ENCODE measurements at regions not wholly inside any gene's neighbourhood (a gene's known extent, or its start where the extent isn't known, plus 50 kb on each side); places are given as distances from the start of the nearest gene placed in this dataset.

DNA sequence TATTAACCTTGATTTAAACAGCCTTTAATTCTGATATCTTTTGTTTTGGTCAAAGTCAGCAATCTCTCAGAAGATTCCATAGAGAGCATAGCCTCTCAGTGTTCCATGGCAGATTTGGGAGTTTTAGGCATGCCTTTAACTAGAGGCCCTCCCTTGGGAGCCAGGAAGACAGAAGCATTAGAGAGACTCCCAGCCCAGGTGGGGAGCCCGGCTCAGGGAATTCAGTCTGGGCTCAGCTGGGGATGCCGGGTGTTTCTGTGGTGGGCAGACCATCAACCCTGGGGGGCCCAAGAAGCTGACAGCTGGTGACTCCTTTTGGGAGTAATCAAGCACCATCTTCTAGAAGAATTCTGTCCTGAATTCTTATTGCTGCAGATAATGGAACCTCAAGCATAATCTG is 99.7 kb upstream of the CELF4 start:
- H3K27me3 Mint-ChIP-seq (ENCODE audit: insufficient read depth, low read depth, poor library complexity) = peaks cover 3% of the 10 kb centered on the region
- no peak overlapping the region for H3K27ac ChIP-seq (ENCODE audit: low read depth)

More for the DNA sequence above, 99.7 kb upstream of the CELF4 start:
- H3K79me2 ChIP-seq (replicated peaks; ENCODE audit: insufficient read depth) = no peaks in the 10 kb centered on the region
- H2AFZ ChIP-seq = no peak overlapping the region
- no peaks in the 10 kb centered on the region for H3F3A ChIP-seq (replicated peaks; ENCODE audit: low read depth)
- peaks cover 19% of the 10 kb centered on the region for H3K4me1 ChIP-seq (ENCODE audit: insufficient read depth)
- no peaks in the 10 kb centered on the region for H3K36me3 ChIP-seq (ENCODE audit: insufficient read depth)
- H4K20me1 ChIP-seq (replicated peaks; ENCODE audit: insufficient read depth) = no peaks in the 10 kb centered on the region
- Mint-ChIP-seq H3K36me3 (ENCODE audit: low read depth) (no peaks in the 10 kb centered on the region), H3K27ac (no peak overlapping the region), H3K9me3 (no peaks in the 10 kb centered on the region), H3K4me1 (peaks cover 26% of the 10 kb centered on the region), H3K4me3 (no peak overlapping the region)
- H3K4me2 ChIP-seq = no peak overlapping the region
- no peaks in the 10 kb centered on the region for H3K27me3 ChIP-seq (ENCODE audit: insufficient read depth)
- H3K9me2 ChIP-seq (ENCODE audit: insufficient read depth) = peaks cover 17% of the 10 kb centered on the region
- TF ChIP-seq, protein P1, sequence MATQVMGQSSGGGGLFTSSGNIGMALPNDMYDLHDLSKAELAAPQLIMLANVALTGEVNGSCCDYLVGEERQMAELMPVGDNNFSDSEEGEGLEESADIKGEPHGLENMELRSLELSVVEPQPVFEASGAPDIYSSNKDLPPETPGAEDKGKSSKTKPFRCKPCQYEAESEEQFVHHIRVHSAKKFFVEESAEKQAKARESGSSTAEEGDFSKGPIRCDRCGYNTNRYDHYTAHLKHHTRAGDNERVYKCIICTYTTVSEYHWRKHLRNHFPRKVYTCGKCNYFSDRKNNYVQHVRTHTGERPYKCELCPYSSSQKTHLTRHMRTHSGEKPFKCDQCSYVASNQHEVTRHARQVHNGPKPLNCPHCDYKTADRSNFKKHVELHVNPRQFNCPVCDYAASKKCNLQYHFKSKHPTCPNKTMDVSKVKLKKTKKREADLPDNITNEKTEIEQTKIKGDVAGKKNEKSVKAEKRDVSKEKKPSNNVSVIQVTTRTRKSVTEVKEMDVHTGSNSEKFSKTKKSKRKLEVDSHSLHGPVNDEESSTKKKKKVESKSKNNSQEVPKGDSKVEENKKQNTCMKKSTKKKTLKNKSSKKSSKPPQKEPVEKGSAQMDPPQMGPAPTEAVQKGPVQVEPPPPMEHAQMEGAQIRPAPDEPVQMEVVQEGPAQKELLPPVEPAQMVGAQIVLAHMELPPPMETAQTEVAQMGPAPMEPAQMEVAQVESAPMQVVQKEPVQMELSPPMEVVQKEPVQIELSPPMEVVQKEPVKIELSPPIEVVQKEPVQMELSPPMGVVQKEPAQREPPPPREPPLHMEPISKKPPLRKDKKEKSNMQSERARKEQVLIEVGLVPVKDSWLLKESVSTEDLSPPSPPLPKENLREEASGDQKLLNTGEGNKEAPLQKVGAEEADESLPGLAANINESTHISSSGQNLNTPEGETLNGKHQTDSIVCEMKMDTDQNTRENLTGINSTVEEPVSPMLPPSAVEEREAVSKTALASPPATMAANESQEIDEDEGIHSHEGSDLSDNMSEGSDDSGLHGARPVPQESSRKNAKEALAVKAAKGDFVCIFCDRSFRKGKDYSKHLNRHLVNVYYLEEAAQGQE (IDR thresholded peaks at IDR 0.05; ENCODE audit: unreplicated experiment) = no peak
- TF ChIP-seq ZNF331 (CRISPR knock-in tag; IDR thresholded peaks at IDR 0.05; ENCODE audit: low read depth) (no peak), CREB1 (CRISPR knock-in tag; IDR thresholded peaks at IDR 0.05; ENCODE audit: low read depth) (no peak), ZNF114 (CRISPR knock-in tag; IDR thresholded peaks at IDR 0.05) (no peak), EZH2 (IDR thresholded peaks at IDR 0.05; ENCODE audit: low read depth, unreplicated experiment) (no peak), POLR2AphosphoS5 (IDR thresholded peaks at IDR 0.05; ENCODE audit: low read depth) (no peak), STAT1 (IDR thresholded peaks at IDR 0.05; ENCODE audit: unreplicated experiment) (no peak)
- TF ChIP-seq, protein P2, sequence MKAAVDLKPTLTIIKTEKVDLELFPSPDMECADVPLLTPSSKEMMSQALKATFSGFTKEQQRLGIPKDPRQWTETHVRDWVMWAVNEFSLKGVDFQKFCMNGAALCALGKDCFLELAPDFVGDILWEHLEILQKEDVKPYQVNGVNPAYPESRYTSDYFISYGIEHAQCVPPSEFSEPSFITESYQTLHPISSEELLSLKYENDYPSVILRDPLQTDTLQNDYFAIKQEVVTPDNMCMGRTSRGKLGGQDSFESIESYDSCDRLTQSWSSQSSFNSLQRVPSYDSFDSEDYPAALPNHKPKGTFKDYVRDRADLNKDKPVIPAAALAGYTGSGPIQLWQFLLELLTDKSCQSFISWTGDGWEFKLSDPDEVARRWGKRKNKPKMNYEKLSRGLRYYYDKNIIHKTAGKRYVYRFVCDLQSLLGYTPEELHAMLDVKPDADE (IDR thresholded peaks at IDR 0.05) = no peak
- TF ChIP-seq, protein P3, sequence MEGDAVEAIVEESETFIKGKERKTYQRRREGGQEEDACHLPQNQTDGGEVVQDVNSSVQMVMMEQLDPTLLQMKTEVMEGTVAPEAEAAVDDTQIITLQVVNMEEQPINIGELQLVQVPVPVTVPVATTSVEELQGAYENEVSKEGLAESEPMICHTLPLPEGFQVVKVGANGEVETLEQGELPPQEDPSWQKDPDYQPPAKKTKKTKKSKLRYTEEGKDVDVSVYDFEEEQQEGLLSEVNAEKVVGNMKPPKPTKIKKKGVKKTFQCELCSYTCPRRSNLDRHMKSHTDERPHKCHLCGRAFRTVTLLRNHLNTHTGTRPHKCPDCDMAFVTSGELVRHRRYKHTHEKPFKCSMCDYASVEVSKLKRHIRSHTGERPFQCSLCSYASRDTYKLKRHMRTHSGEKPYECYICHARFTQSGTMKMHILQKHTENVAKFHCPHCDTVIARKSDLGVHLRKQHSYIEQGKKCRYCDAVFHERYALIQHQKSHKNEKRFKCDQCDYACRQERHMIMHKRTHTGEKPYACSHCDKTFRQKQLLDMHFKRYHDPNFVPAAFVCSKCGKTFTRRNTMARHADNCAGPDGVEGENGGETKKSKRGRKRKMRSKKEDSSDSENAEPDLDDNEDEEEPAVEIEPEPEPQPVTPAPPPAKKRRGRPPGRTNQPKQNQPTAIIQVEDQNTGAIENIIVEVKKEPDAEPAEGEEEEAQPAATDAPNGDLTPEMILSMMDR (conservative IDR thresholded peaks at IDR 0.05; ENCODE audit: low read depth in 2 of 2) = no peak
- DNase-seq (ENCODE audit: low spot score) (no peak), ATAC-seq (no peak)
- no peak overlapping the region for H3K4me3 ChIP-seq

Measured in GM23338 (cell line).